H9 (cell line): ENCODE measurements at regions not wholly inside any gene's neighbourhood (a gene's known extent, or its start where the extent isn't known, plus 50 kb on each side); places are given as distances from the start of the nearest gene placed in this dataset.

ENCODE experiments used
- DNase-seq: peaks from one replicate; pipeline ENCODE4 v3.0.0-alpha.2; 2017
- H2AFZ ChIP-seq: one replicate; pipeline ENCODE4 v1.6.1; 2013; ENCODE audit warnings: mild to moderate bottlenecking, low read length, control low read depth, moderate library complexity
- H2AK5ac ChIP-seq: 2 replicates; pipeline ENCODE4 v1.6.1; 2013; ENCODE audit warnings: low read length, control low read depth, mixed read lengths; ENCODE audit not compliant: insufficient read length
- H2BK120ac ChIP-seq: one replicate; pipeline ENCODE4 v1.6.1; 2013; ENCODE audit warnings: low read depth, mild to moderate bottlenecking, low read length, control low read depth, inconsistent platforms; ENCODE audit not compliant: poor library complexity, severe bottlenecking
- H2BK12ac ChIP-seq: 2 replicates; pipeline ENCODE4 v1.6.1; 2013; ENCODE audit warnings: low read length, control low read depth, mixed read lengths, low read depth; ENCODE audit not compliant: insufficient read length
- H2BK15ac ChIP-seq: 2 replicates; pipeline ENCODE4 v1.6.1; 2013; ENCODE audit warnings: low read depth, low read length, control low read depth
- H2BK20ac ChIP-seq: one replicate; pipeline ENCODE4 v1.6.1; 2013; ENCODE audit warnings: low read depth, mild to moderate bottlenecking, low read length, control low read depth, inconsistent platforms; ENCODE audit not compliant: poor library complexity, severe bottlenecking
- H2BK5ac ChIP-seq: 2 replicates; pipeline ENCODE4 v1.6.1; 2013; ENCODE audit warnings: low read length, control low read depth, mixed read lengths; ENCODE audit not compliant: insufficient read length
- H3K14ac ChIP-seq: 2 replicates; pipeline ENCODE4 v1.6.1; 2013; ENCODE audit warnings: low read length, control low read depth; ENCODE audit not compliant: insufficient read depth
- H3K18ac ChIP-seq: 2 replicates; pipeline ENCODE4 v1.6.1; 2013; ENCODE audit warnings: low read depth, mild to moderate bottlenecking, mixed read lengths, low read length, control low read depth; ENCODE audit not compliant: insufficient read length
- H3K23ac ChIP-seq: 2 replicates; pipeline ENCODE4 v1.6.1; 2013; ENCODE audit warnings: low read length, control low read depth, mixed read lengths, low read depth; ENCODE audit not compliant: insufficient read length
- H3K23me2 ChIP-seq: 2 replicates; pipeline ENCODE4 v1.6.1; 2013; ENCODE audit warnings: low read depth, mild to moderate bottlenecking, mixed read lengths, low read length, control low read depth; ENCODE audit not compliant: insufficient read length, poor library complexity, severe bottlenecking
- H3K27ac ChIP-seq: 2 replicates; pipeline ENCODE4 v1.5.1; 2013; ENCODE audit warnings: low read length, control low read depth, mixed read lengths, low read depth; ENCODE audit not compliant: insufficient read length
- H3K27me3 ChIP-seq: 2 replicates; pipeline ENCODE4 v1.6.1; 2013; ENCODE audit warnings: low read length, control low read depth, inconsistent platforms; ENCODE audit not compliant: insufficient read depth
- H3K4ac ChIP-seq: 2 replicates; pipeline ENCODE4 v1.6.1; 2013; ENCODE audit warnings: low read depth, mild to moderate bottlenecking, control low read depth, inconsistent platforms, low read length, moderate library complexity
- H3K4me1 ChIP-seq: 2 replicates; pipeline ENCODE4 v1.6.1; 2013; ENCODE audit warnings: low read length, control low read depth, inconsistent platforms; ENCODE audit not compliant: insufficient read depth
- H3K4me2 ChIP-seq: 2 replicates; pipeline ENCODE4 v1.6.1; 2013; ENCODE audit warnings: low read length, control low read depth, mixed read lengths; ENCODE audit not compliant: insufficient read length, insufficient read depth
- H3K56ac ChIP-seq: 2 replicates; pipeline ENCODE4 v1.6.1; 2013; ENCODE audit warnings: low read depth, mild to moderate bottlenecking, mixed read lengths, low read length, control low read depth; ENCODE audit not compliant: insufficient read length
- H3K79me1 ChIP-seq: 2 replicates; pipeline ENCODE4 v1.6.1; 2013; ENCODE audit warnings: low read depth, mild to moderate bottlenecking, moderate library complexity, low read length, control low read depth, inconsistent platforms; ENCODE audit not compliant: insufficient read depth, poor library complexity, severe bottlenecking
- H3K79me2 ChIP-seq: 2 replicates; pipeline ENCODE4 v1.6.1; 2013; ENCODE audit warnings: low read length, control low read depth, inconsistent platforms; ENCODE audit not compliant: insufficient read depth
- H3K9ac ChIP-seq: 2 replicates; pipeline ENCODE4 v1.6.1; 2013; ENCODE audit warnings: low read length, control low read depth, mixed read lengths; ENCODE audit not compliant: insufficient read length; ENCODE audit errors: extremely low read depth
- H3K9me3 ChIP-seq: one replicate; pipeline ENCODE4 v1.6.1; 2013; ENCODE audit warnings: low read depth, low read length, inconsistent platforms; ENCODE audit not compliant: control insufficient read depth
- H3T11ph ChIP-seq: one replicate; pipeline ENCODE4 v1.6.1; 2013; ENCODE audit warnings: mild to moderate bottlenecking, low read length, control low read depth, inconsistent platforms
- H4K20me1 ChIP-seq: one replicate; pipeline ENCODE4 v1.6.1; 2013; ENCODE audit not compliant: control insufficient read depth, insufficient read length, insufficient read depth
- H4K5ac ChIP-seq: 2 replicates; pipeline ENCODE4 v1.6.1; 2013; ENCODE audit warnings: low read depth, mild to moderate bottlenecking, mixed read lengths, low read length, control low read depth; ENCODE audit not compliant: insufficient read length
- H4K8ac ChIP-seq: replicated peaks from 2 replicates; pipeline ENCODE4 v1.6.1; 2013; ENCODE audit warnings: low read length, control low read depth, mixed read lengths, low read depth; ENCODE audit not compliant: insufficient read length
- H4K91ac ChIP-seq: 2 replicates; pipeline ENCODE4 v1.6.1; 2013; ENCODE audit warnings: low read depth, mild to moderate bottlenecking, moderate library complexity, mixed read lengths, low read length, control low read depth; ENCODE audit not compliant: insufficient read length
- H3K27ac Mint-ChIP-seq, 3 experiments: 2 replicates in 2 of 3; 3 replicates in 1 of 3; pipeline ENCODE4 v1.8.0; 2020 to 2021; ENCODE audit warnings: mixed read lengths in 3 of 3, mild to moderate bottlenecking in 1 of 3, moderate library complexity in 1 of 3
- H3K27me3 Mint-ChIP-seq: 2 replicates; pipeline ENCODE4 v1.8.0; 2021; ENCODE audit warnings: low read depth, mild to moderate bottlenecking, moderate library complexity, mixed read lengths
- H3K36me3 Mint-ChIP-seq, 3 experiments: 2 replicates in 2 of 3; 3 replicates in 1 of 3; pipeline ENCODE4 v1.8.0; 2020 to 2021; ENCODE audit warnings: low read depth in 3 of 3, mixed read lengths in 3 of 3; ENCODE audit not compliant: insufficient read depth in 1 of 3
- H3K4me1 Mint-ChIP-seq, 2 experiments: 2 replicates each; pipeline ENCODE4 v1.8.0; 2020; ENCODE audit warnings: mixed read lengths in 2 of 2
- H3K4me3 Mint-ChIP-seq, 2 experiments: 2 replicates in 1 of 2; 3 replicates in 1 of 2; pipeline ENCODE4 v1.8.0; 2020 to 2021; ENCODE audit warnings: mild to moderate bottlenecking in 2 of 2, mixed read lengths in 2 of 2, moderate library complexity in 1 of 2
- H3K9me3 Mint-ChIP-seq, 2 experiments: 2 replicates in 1 of 2; 3 replicates in 1 of 2; pipeline ENCODE4 v1.8.0; 2020; ENCODE audit warnings: mild to moderate bottlenecking in 2 of 2, mixed read lengths in 2 of 2, moderate library complexity in 1 of 2
- CTCF ChIP-seq: fragments of 200-600 bp; sonication (generic); conservative IDR thresholded peaks from 3 replicates; pipeline ENCODE4 v1.8.0; 2021; ENCODE audit warnings: antibody characterized with exemption, mild to moderate bottlenecking
- WGBS: extraction: QIAGEN DNeasy Blood & Tissue Kit; methylation state at CpG from one replicate; pipeline ENCODE4 v1.1.7; 2013; ENCODE audit warnings: missing lambda C conversion rate, low lambda C conversion rate, mixed read lengths; ENCODE audit not compliant: insufficient read length; ENCODE audit errors: extremely low coverage; 5-methylcytosine and 5-hydroxymethylcytosine counted together

GRCh38 chr12:24517000-24517399, 431.9 kb downstream of the BCAT1 start:
- no peak overlapping the region for H3K23ac ChIP-seq
- Mint-ChIP-seq H3K27ac (no peak overlapping the region), H3K27me3 (no peaks in the 10 kb centered on the region), H3K4me3 (no peak overlapping the region), H3K9me3 (peaks cover 21 to 28% of the 10 kb centered on the region in 2 experiments), H3K4me1 (peaks cover 4% of the 10 kb centered on the region in 2 experiments; a peak in 3 of 4 replicates), H3K36me3 (peaks cover 2 to 24% (median 9%) of the 10 kb centered on the region in 3 experiments)
- H2BK5ac ChIP-seq, result no peak overlapping the region
- H3K27ac ChIP-seq, result no peak overlapping the region
- no peaks in the 10 kb centered on the region for H3K79me2 ChIP-seq
- no peak overlapping the region for H3K9ac ChIP-seq
- H4K5ac ChIP-seq, result no peak overlapping the region
- H2AFZ ChIP-seq, result no peak overlapping the region
- no peak overlapping the region for H3T11ph ChIP-seq
- no peak overlapping the region for H3K56ac ChIP-seq
- no peak overlapping the region for H2AK5ac ChIP-seq
- H4K91ac ChIP-seq, result no peak overlapping the region
- no peak overlapping the region for H4K8ac ChIP-seq
- no peak overlapping the region for H3K14ac ChIP-seq
- H3K79me1 ChIP-seq, result no peaks in the 10 kb centered on the region
- WGBS, result no CpG with 5 or more reads among the region's 1 CpG
- H3K18ac ChIP-seq, result no peak overlapping the region
- H3K4me2 ChIP-seq, result no peak overlapping the region
- H3K23me2 ChIP-seq, result no peaks in the 10 kb centered on the region
- H3K4ac ChIP-seq, result no peak overlapping the region
- no peak overlapping the region for H2BK12ac ChIP-seq
- no peak for DNase-seq
- H2BK120ac ChIP-seq, result no peak overlapping the region
- no peaks in the 10 kb centered on the region for H3K4me1 ChIP-seq
- no peaks in the 10 kb centered on the region for H3K9me3 ChIP-seq
- H2BK20ac ChIP-seq, result no peak overlapping the region
- TF ChIP-seq CTCF, result no peak
- H2BK15ac ChIP-seq, result no peak overlapping the region
- no peaks in the 10 kb centered on the region for H4K20me1 ChIP-seq
- H3K27me3 ChIP-seq, result no peaks in the 10 kb centered on the region
